Smooth muscle cell (in vitro differentiated cells): ENCODE measurements at regions not wholly inside any gene's neighbourhood (a gene's known extent, or its start where the extent isn't known, plus 50 kb on each side); places are given as distances from the start of the nearest gene placed in this dataset.
A peak's percentile ranks its signal among the peaks of the same experiment; 100 is the strongest.

Source experiments
- DNase-seq: peaks from one replicate; lab custom pipeline; 2025; ENCODE audit not compliant: unreplicated experiment; lab: John Stamatoyannopoulos, UW
- H2AFZ ChIP-seq: fragments of 200-600 bp; sonication (generic); 2 replicates; pipeline ENCODE4 v1.6.0; 2016; ENCODE audit warnings: antibody characterized with exemption, low read depth, mild to moderate bottlenecking
- H3F3A ChIP-seq: fragments of 200-600 bp; sonication (generic); 2 replicates; pipeline ENCODE4 v1.6.0; 2017; ENCODE audit warnings: antibody characterized with exemption, low read depth
- H3K27ac ChIP-seq: fragments of 200-600 bp; sonication (generic); 2 replicates; pipeline ENCODE4 v1.5.1; 2016; ENCODE audit warnings: low read depth, mild to moderate bottlenecking
- H3K27me3 ChIP-seq: fragments of 200-600 bp; sonication (generic); 2 replicates; pipeline ENCODE4 v1.6.1; 2016; ENCODE audit warnings: low read depth, mild to moderate bottlenecking
- H3K36me3 ChIP-seq: fragments of 200-600 bp; sonication (generic); 2 replicates; pipeline ENCODE4 v1.5.1; 2016; ENCODE audit warnings: low read depth
- H3K4me1 ChIP-seq: fragments of 200-600 bp; sonication (generic); 2 replicates; pipeline ENCODE4 v1.5.1; 2016; ENCODE audit warnings: low read depth
- H3K4me2 ChIP-seq: fragments of 200-600 bp; sonication (generic); 2 replicates; pipeline ENCODE4 v1.6.0; 2016; ENCODE audit warnings: mild to moderate bottlenecking
- H3K4me3 ChIP-seq: fragments of 200-600 bp; sonication (generic); 2 replicates; pipeline ENCODE4 v1.5.1; 2016; ENCODE audit warnings: mild to moderate bottlenecking
- H3K79me2 ChIP-seq: fragments of 200-600 bp; sonication (generic); 2 replicates; pipeline ENCODE4 v1.6.0; 2016; ENCODE audit warnings: low read depth, mild to moderate bottlenecking
- H3K9ac ChIP-seq: fragments of 200-600 bp; sonication (generic); 2 replicates; pipeline ENCODE4 v1.6.0; 2016; ENCODE audit warnings: low read depth
- H3K9me3 ChIP-seq: fragments of 200-600 bp; sonication (generic); replicated peaks from 2 replicates; pipeline ENCODE4 v1.5.1; 2016; ENCODE audit warnings: low read depth
- H4K20me1 ChIP-seq: fragments of 200-600 bp; sonication (generic); 2 replicates; pipeline ENCODE4 v1.6.0; 2016; ENCODE audit warnings: low read depth
- CTCF ChIP-seq: fragments of 200-600 bp; sonication (generic); IDR thresholded peaks from 2 replicates; pipeline ENCODE4 v1.5.1; 2017; ENCODE audit warnings: borderline replicate concordance, mild to moderate bottlenecking, antibody characterized with exemption; ENCODE audit not compliant: insufficient read depth, poor library complexity, severe bottlenecking
- WGBS: methylation state at CpG from one replicate; pipeline ENCODE4 v1.1.7; 2016; ENCODE audit warnings: low lambda C conversion rate; 5-methylcytosine and 5-hydroxymethylcytosine counted together

DNA sequence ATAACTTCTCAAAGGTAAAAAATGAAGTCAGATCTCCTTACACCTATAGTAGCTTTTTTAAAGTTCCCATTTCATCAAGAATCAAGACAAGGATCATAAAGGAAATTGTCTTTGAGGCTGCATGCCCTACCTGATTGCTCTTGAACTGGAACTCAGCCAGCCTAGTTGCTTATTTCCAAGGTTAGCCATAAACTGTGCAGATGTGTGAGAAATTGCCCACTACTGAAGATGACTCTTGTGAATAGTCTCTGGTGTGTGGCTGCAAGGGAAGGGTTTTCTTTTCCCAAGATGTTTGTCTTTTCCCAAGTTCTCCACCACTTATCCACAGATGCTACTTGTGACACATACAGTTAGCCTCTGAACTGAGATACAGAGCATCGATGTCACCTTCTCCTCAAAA is 81.7 kb upstream of the DUSP10 start:
- Histone ChIP-seq H3K4me3 (no peak overlapping the region), H4K20me1 (no peaks in the 10 kb centered on the region), H3K9ac (no peak overlapping the region), H3K4me1 (no peaks in the 10 kb centered on the region), H3K4me2 (no peak overlapping the region), H3K27ac (no peak overlapping the region), H3K36me3 (no peaks in the 10 kb centered on the region), H3K9me3 (no peaks in the 10 kb centered on the region), H2AFZ (no peak overlapping the region), H3K27me3 (no peaks in the 10 kb centered on the region), H3K79me2 (no peaks in the 10 kb centered on the region), H3F3A (no peaks in the 10 kb centered on the region)
- 33% methylated on average over 1 of the region's 1 CpG for WGBS
- no peak for DNase-seq
- TF ChIP-seq CTCF = no peak

DNA sequence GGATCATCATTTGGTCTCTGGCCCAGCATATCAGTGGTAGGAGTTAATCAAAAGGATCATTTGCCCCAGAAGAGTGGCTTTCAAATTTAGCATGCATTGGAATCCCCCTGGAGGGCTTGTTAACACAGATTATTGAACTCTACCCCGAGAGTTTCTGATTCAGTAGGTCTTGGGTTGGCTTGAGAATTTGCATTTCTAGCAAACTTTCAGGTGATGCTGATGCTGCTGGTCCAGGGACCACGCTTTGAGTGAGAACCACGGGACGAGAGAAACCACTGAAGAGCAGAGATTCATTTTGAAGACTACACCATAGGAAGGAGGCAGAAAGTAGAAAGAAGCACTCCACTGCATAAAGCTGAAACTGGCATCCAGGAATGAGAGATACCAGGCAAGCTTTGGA is 81.3 kb upstream of the DUSP10 start:
- no peaks in the 10 kb centered on the region for H3K36me3 ChIP-seq
- H3K27me3 ChIP-seq = no peaks in the 10 kb centered on the region
- no peak for TF ChIP-seq CTCF
- no peaks in the 10 kb centered on the region for H4K20me1 ChIP-seq
- no peaks in the 10 kb centered on the region for H3K4me1 ChIP-seq
- H3K9me3 ChIP-seq = no peaks in the 10 kb centered on the region
- no peak for DNase-seq
- H3K9ac ChIP-seq = no peak overlapping the region
- H2AFZ ChIP-seq = no peak overlapping the region
- no peaks in the 10 kb centered on the region for H3F3A ChIP-seq
- WGBS = 96% methylated on average over 4 of the region's 4 CpGs
- no peak overlapping the region for H3K4me3 ChIP-seq
- no peak overlapping the region for H3K4me2 ChIP-seq
- no peaks in the 10 kb centered on the region for H3K79me2 ChIP-seq
- H3K27ac ChIP-seq = no peak overlapping the region

- Histone ChIP-seq H3K4me2 (no peak overlapping the region), H3F3A (no peaks in the 10 kb centered on the region), H3K9ac (no peak overlapping the region), H3K79me2 (no peaks in the 10 kb centered on the region), H3K9me3 (no peaks in the 10 kb centered on the region), H3K27me3 (no peaks in the 10 kb centered on the region), H3K4me1 (no peaks in the 10 kb centered on the region), H3K4me3 (no peak overlapping the region), H2AFZ (no peak overlapping the region), H3K36me3 (no peaks in the 10 kb centered on the region), H4K20me1 (no peaks in the 10 kb centered on the region), H3K27ac (no peak overlapping the region)
- DNase-seq = no peak
- no peak for TF ChIP-seq CTCF
- WGBS = 96% methylated on average over 3 of the region's 3 CpGs
These were observed 80.7 kb upstream of the DUSP10 start for GRCh38 chr1:221822591-221822990.

GRCh38 chr1:221816899-221817298 is 75.0 kb upstream of the DUSP10 start:
- TF ChIP-seq CTCF = no peak
- Histone ChIP-seq H3K4me3 (no peak overlapping the region), H3K36me3 (no peaks in the 10 kb centered on the region), H3K27me3 (no peaks in the 10 kb centered on the region), H3K79me2 (no peaks in the 10 kb centered on the region), H3K9ac (peak overlapping the region; percentile 12), H3K4me2 (peak overlapping the region; percentile 8), H3K9me3 (no peaks in the 10 kb centered on the region), H3F3A (no peaks in the 10 kb centered on the region), H3K4me1 (no peaks in the 10 kb centered on the region), H4K20me1 (no peaks in the 10 kb centered on the region), H3K27ac (peak overlapping the region; percentile 85), H2AFZ (no peak overlapping the region)
- WGBS = 3% methylated on average over 3 of the region's 3 CpGs
- no peak for DNase-seq
